GM12891 (cell line): ENCODE measurements at regions not wholly inside any gene's neighbourhood (a gene's known extent, or its start where the extent isn't known, plus 50 kb on each side); places are given as distances from the start of the nearest gene placed in this dataset.

ENCODE experiments used
- POLR2A ChIP-seq: IDR thresholded peaks from 2 replicates; pipeline ENCODE4 v1.6.1; 2011; ENCODE audit warnings: low read depth, low read length, control low read depth
- POLR2AphosphoS5 ChIP-seq: IDR thresholded peaks from 2 replicates; pipeline ENCODE4 v1.6.1; 2011; ENCODE audit warnings: low read depth, low read length, control low read depth
- TAF1 ChIP-seq: IDR thresholded peaks from 2 replicates; pipeline ENCODE4 v1.6.1; 2011; ENCODE audit warnings: low read depth, low read length, control low read depth

GRCh38 chr11:35886759-35887158 is 57.1 kb upstream of the LDLRAD3 start:
- TF ChIP-seq TAF1 (no peak), POLR2AphosphoS5 (no peak), POLR2A (no peak)
